ENCODE measurements at regions not wholly inside any gene's neighbourhood (a gene's known extent, or its start where the extent isn't known, plus 50 kb on each side); places are given as distances from the start of the nearest gene placed in this dataset.
"Not testable (repeated sequence)": the region's sequence is repeated elsewhere in the genome, so short reads cannot be mapped to it uniquely, and the experiment has no call there.

- no peaks in the 10 kb centered on the region for H3K27me3 Mint-ChIP-seq
- H3K4me3 Mint-ChIP-seq: no peak overlapping the region
- ATAC-seq: no peak
- no peaks in the 10 kb centered on the region for H3K4me1 Mint-ChIP-seq (ENCODE audit: low read depth)
- H3K9me3 Mint-ChIP-seq: peaks cover 1% of the 10 kb centered on the region
- no peak overlapping the region for H3K27ac Mint-ChIP-seq
- intact Hi-C loops (cut with micrococcal nuclease): no loop called here
- TF ChIP-seq CTCF (IDR thresholded peaks at IDR 0.05): no peak
- no peaks in the 10 kb centered on the region for H3K36me3 Mint-ChIP-seq (ENCODE audit: low read depth)
- CTCF ChIA-PET: interaction anchor here (1.1 kb wide), 1 partner anchor 14 kb away, joined by 3 read pairs; no protein-coding TSS in a partner anchor
- POLR2A ChIA-PET: no interaction called here
- no peak for DNase-seq
These were observed 1375.9 kb upstream of the RAG2 start for GRCh38 chr11:37973941-37974340.

GRCh38 chr11:37972691-37973090 is 1374.7 kb upstream of the RAG2 start:
- H3K27me3 Mint-ChIP-seq: no peaks in the 10 kb centered on the region
- no peaks in the 10 kb centered on the region for H3K4me1 Mint-ChIP-seq (ENCODE audit: low read depth)
- POLR2A ChIA-PET: no interaction called here
- peaks cover 2% of the 10 kb centered on the region for H3K9me3 Mint-ChIP-seq
- DNase-seq: no peak
- no peak overlapping the region for H3K27ac Mint-ChIP-seq
- H3K4me3 Mint-ChIP-seq: no peak overlapping the region
- no peak for ATAC-seq
- CTCF ChIA-PET: interaction anchor here (1.1 kb wide), 1 partner anchor 13 kb away, joined by 3 read pairs; no protein-coding TSS in a partner anchor
- no peak for TF ChIP-seq CTCF (IDR thresholded peaks at IDR 0.05)
- intact Hi-C loops (cut with micrococcal nuclease): no loop called here
- H3K36me3 Mint-ChIP-seq (ENCODE audit: low read depth): no peaks in the 10 kb centered on the region

GRCh38 chr11:37969336-37969735 is 1371.3 kb upstream of the RAG2 start:
- H3K4me1 Mint-ChIP-seq (ENCODE audit: low read depth); H3K4me3 Mint-ChIP-seq; intact Hi-C loops (cut with micrococcal nuclease); POLR2A ChIA-PET; ATAC-seq; H3K36me3 Mint-ChIP-seq (ENCODE audit: low read depth); H3K9me3 Mint-ChIP-seq; DNase-seq; H3K27ac Mint-ChIP-seq; H3K27me3 Mint-ChIP-seq; CTCF ChIA-PET: not testable (repeated sequence)

- Mint-ChIP-seq H3K4me3 (no peak overlapping the region), H3K4me1 (ENCODE audit: low read depth) (no peaks in the 10 kb centered on the region), H3K9me3 (peaks cover 5% of the 10 kb centered on the region), H3K27ac (no peak overlapping the region), H3K27me3 (no peaks in the 10 kb centered on the region), H3K36me3 (ENCODE audit: low read depth) (no peaks in the 10 kb centered on the region)
- no peak for TF ChIP-seq CTCF (IDR thresholded peaks at IDR 0.05)
- DNase-seq (no peak), ATAC-seq (no peak)
- CTCF ChIA-PET: no interaction called here
- POLR2A ChIA-PET: no interaction called here
- intact Hi-C loops (cut with micrococcal nuclease): no loop called here
These were observed 1370.1 kb upstream of the RAG2 start for GRCh38 chr11:37968148-37968547.

- ChIA-PET POLR2A (no interaction called here), CTCF (no interaction called here)
- intact Hi-C loops (cut with micrococcal nuclease): no loop called here
- Mint-ChIP-seq H3K27ac (no peak overlapping the region), H3K4me1 (ENCODE audit: low read depth) (no peaks in the 10 kb centered on the region), H3K9me3 (peaks cover 5% of the 10 kb centered on the region), H3K36me3 (ENCODE audit: low read depth) (no peaks in the 10 kb centered on the region), H3K27me3 (no peaks in the 10 kb centered on the region), H3K4me3 (no peak overlapping the region)
- DNase-seq (no peak), ATAC-seq (no peak)
- TF ChIP-seq CTCF (IDR thresholded peaks at IDR 0.05): no peak
These were observed 1369.6 kb upstream of the RAG2 start for GRCh38 chr11:37967635-37968034.

- intact Hi-C loops (cut with micrococcal nuclease): no loop called here
- Mint-ChIP-seq H3K9me3 (peaks cover 14% of the 10 kb centered on the region), H3K4me3 (no peak overlapping the region), H3K27me3 (no peaks in the 10 kb centered on the region), H3K27ac (no peak overlapping the region), H3K36me3 (ENCODE audit: low read depth) (no peaks in the 10 kb centered on the region), H3K4me1 (ENCODE audit: low read depth) (no peaks in the 10 kb centered on the region)
- ATAC-seq: no peak
- CTCF ChIA-PET: no interaction called here
- DNase-seq: no peak
- POLR2A ChIA-PET: no interaction called here
- no peak for TF ChIP-seq CTCF (IDR thresholded peaks at IDR 0.05)
These were observed 1365.4 kb upstream of the RAG2 start for GRCh38 chr11:37963440-37963839.

Measured in activated CD8-positive, alpha-beta T cell treated with anti-CD3 and anti-CD28 coated beads for 36 hours (primary cell).